ENCODE measurements at regions not wholly inside any gene's neighbourhood (a gene's known extent, or its start where the extent isn't known, plus 50 kb on each side); places are given as distances from the start of the nearest gene placed in this dataset.

DNA sequence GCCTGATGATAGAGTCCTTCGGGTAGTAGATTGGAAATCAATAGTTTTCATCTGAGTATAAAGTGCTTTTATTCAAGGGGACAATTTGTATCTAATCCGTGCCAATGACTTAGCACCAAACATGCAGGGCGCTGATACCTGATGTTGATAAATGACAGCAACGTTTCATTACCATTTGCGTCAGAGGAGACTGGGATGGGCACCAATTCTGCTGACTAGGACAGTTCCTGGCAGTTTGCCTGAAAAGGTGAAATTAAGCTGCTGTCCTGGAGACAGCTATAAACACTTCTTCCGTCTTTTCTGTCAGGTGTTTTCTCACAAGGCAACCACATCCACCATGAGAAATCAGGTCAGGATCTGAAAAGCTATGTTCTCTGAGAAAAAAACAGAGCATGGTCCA is 1136.4 kb downstream of the TYW1 start:
- no peak for FAIRE-seq
- TF ChIP-seq, protein P1, sequence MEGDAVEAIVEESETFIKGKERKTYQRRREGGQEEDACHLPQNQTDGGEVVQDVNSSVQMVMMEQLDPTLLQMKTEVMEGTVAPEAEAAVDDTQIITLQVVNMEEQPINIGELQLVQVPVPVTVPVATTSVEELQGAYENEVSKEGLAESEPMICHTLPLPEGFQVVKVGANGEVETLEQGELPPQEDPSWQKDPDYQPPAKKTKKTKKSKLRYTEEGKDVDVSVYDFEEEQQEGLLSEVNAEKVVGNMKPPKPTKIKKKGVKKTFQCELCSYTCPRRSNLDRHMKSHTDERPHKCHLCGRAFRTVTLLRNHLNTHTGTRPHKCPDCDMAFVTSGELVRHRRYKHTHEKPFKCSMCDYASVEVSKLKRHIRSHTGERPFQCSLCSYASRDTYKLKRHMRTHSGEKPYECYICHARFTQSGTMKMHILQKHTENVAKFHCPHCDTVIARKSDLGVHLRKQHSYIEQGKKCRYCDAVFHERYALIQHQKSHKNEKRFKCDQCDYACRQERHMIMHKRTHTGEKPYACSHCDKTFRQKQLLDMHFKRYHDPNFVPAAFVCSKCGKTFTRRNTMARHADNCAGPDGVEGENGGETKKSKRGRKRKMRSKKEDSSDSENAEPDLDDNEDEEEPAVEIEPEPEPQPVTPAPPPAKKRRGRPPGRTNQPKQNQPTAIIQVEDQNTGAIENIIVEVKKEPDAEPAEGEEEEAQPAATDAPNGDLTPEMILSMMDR (IDR thresholded peaks at IDR 0.05; ENCODE audit: insufficient read depth, low read length, severe bottlenecking) = no peak
- no peak for DNase-seq (ENCODE audit: low read depth)
- H3K4me3 ChIP-seq (ENCODE audit: low read depth, low read length) = no peak overlapping the region
- no peaks in the 10 kb centered on the region for H3K36me3 ChIP-seq (ENCODE audit: control insufficient read depth, insufficient read depth, low read length)
- no peaks in the 10 kb centered on the region for H3K27me3 ChIP-seq (ENCODE audit: control insufficient read depth, insufficient read depth, low read length)

DNA sequence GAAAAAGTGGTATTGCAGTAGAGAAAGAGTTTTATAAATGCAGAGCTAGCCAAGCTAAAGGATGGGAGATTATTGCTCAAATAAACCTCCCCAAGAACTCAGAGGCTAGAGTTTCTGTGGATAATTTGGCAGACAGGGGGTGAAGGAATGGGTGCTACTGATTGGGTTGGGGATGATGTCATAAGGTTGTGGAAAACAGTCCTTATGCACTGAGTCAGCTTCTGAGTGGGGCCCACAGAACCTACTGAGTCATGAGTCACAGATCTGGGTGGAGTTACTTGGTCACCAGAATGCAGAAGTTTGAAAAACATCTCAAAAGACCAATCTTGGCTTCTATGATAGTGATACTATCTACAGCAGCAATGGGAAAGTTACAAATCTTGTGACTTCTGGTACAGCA is 1146.7 kb downstream of the TYW1 start:
- FAIRE-seq (no peak), DNase-seq (ENCODE audit: low read depth) (no peak)
- H3K36me3 ChIP-seq (ENCODE audit: control insufficient read depth, insufficient read depth, low read length) = no peaks in the 10 kb centered on the region
- no peaks in the 10 kb centered on the region for H3K27me3 ChIP-seq (ENCODE audit: control insufficient read depth, insufficient read depth, low read length)
- H3K4me3 ChIP-seq (ENCODE audit: low read depth, low read length) = no peak overlapping the region
- TF ChIP-seq, protein P1 (IDR thresholded peaks at IDR 0.05; ENCODE audit: insufficient read depth, low read length, severe bottlenecking) = no peak

DNA sequence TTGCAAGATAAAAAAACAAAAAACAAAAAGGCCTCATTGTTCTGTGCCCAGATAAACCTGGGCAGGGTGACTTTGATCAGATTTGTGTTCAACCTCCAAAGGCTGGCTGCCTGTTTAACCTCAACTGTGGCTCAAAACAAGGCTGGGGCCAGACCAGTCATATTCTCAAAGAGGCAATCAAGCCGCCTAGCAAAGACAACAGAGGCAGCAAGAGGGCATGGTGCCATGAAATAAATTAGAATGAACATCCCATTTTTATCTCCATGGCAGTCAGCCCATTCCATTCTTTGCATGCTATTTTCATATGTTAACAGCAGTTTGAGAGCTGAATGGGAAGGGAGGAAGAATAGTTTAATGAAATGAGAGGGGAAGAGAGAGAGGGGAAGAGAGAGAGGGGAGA is 1150.3 kb downstream of the TYW1 start:
- Histone ChIP-seq H3K36me3 (ENCODE audit: control insufficient read depth, insufficient read depth, low read length) (no peaks in the 10 kb centered on the region), H3K4me3 (ENCODE audit: low read depth, low read length) (no peak overlapping the region), H3K27me3 (ENCODE audit: control insufficient read depth, insufficient read depth, low read length) (no peaks in the 10 kb centered on the region)
- TF ChIP-seq, protein P1 (IDR thresholded peaks at IDR 0.05; ENCODE audit: insufficient read depth, low read length, severe bottlenecking) = no peak
- FAIRE-seq = no peak
- DNase-seq (ENCODE audit: low read depth) = no peak

DNA sequence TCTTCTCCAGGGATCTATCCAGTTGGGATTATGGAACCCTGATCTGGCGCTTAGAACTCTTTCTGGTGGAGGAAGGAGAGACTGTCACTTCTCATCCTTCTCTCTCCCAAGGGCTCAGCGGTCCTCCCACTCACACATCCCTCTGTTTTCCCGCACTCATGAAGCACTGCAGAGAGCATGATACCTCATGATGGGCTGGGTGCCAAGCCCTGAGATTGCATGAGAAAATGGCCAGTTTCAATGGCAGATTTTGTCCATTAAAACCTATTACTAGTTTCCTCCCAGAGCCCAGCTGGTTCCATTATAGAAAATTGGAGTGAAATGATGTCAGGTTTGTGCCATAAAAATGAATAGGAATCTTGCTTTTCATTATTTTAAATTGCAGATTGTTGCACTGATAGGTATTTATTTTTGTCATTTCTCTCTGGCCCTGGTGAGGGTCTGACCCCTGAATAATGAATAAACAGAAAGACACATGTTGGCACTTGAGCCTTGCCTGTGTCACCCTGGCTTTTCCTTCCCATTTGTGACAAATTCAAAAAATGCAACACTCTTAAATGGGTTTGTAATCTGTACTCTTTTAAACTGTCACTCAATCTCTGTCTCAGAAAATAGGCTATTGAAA is 1151.1 kb downstream of the TYW1 start:
- Histone ChIP-seq H3K36me3 (ENCODE audit: control insufficient read depth, insufficient read depth, low read length) (no peaks in the 10 kb centered on the region), H3K27me3 (ENCODE audit: control insufficient read depth, insufficient read depth, low read length) (no peaks in the 10 kb centered on the region), H3K4me3 (ENCODE audit: low read depth, low read length) (no peak overlapping the region)
- TF ChIP-seq, protein P1 (IDR thresholded peaks at IDR 0.05; ENCODE audit: insufficient read depth, low read length, severe bottlenecking) = no peak
- FAIRE-seq = no peak
- DNase-seq (ENCODE audit: low read depth) = no peak

DNA sequence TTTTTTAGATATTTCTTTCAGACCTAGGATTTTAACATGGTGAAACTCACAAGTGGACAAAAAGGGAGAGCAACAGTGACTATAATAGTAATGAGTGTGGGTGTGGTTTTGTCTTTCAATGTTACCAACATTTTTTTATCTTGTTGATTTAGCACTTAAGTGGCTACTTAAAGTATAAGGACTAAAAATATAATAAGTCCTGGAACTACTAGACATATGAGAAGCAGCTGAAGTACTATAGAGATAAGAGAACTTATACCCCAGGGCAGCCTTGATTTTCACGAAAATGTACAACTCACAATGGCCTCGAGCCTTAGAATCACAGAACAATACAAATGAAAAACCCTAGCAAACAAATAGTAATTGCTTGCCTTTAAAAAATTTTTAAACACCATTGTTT is 1151.8 kb downstream of the TYW1 start:
- DNase-seq (ENCODE audit: low read depth) = no peak
- Histone ChIP-seq H3K4me3 (ENCODE audit: low read depth, low read length) (no peak overlapping the region), H3K36me3 (ENCODE audit: control insufficient read depth, insufficient read depth, low read length) (no peaks in the 10 kb centered on the region), H3K27me3 (ENCODE audit: control insufficient read depth, insufficient read depth, low read length) (no peaks in the 10 kb centered on the region)
- TF ChIP-seq, protein P1 (IDR thresholded peaks at IDR 0.05; ENCODE audit: insufficient read depth, low read length, severe bottlenecking) = no peak
- FAIRE-seq = no peak

DNA sequence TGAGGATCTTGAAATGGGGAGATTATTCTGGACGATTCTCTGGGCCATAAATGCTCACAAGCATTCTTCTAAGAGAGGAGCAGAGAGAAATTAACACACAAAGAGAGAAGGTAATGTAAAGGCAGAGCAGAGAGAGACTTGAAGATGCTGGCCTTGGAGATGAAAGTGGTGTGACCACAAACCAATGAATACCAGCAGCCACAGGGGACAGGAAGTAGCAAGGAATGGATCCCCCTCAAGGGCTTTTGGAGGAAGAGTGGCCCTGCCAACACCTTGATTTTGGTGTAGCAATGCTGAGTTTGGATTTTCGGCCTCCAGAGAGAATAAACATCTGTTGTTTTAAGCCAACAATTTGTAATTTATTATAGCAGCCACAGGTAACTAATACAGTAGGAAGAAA is 1155.6 kb downstream of the TYW1 start:
- Histone ChIP-seq H3K27me3 (ENCODE audit: control insufficient read depth, insufficient read depth, low read length) (no peaks in the 10 kb centered on the region), H3K4me3 (ENCODE audit: low read depth, low read length) (no peak overlapping the region), H3K36me3 (ENCODE audit: control insufficient read depth, insufficient read depth, low read length) (no peaks in the 10 kb centered on the region)
- TF ChIP-seq, protein P1 (IDR thresholded peaks at IDR 0.05; ENCODE audit: insufficient read depth, low read length, severe bottlenecking) = no peak
- FAIRE-seq = no peak
- no peak for DNase-seq (ENCODE audit: low read depth)
